NB4 (cell line): ENCODE measurements at regions not wholly inside any gene's neighbourhood (a gene's known extent, or its start where the extent isn't known, plus 50 kb on each side); places are given as distances from the start of the nearest gene placed in this dataset.
"Not testable (repeated sequence)": the region's sequence is repeated elsewhere in the genome, so short reads cannot be mapped to it uniquely, and the experiment has no call there.

Source experiments
- MYC ChIP-seq: IDR thresholded peaks from 2 replicates; pipeline ENCODE4 v1.6.1; 2011; ENCODE audit warnings: low read depth, low read length
- TF ChIP-seq, protein P1 (sequence below): IDR thresholded peaks from one replicate; pipeline ENCODE4 v1.5.1; 2012; ENCODE audit warnings: low read depth, low read length
- TF ChIP-seq, protein P2 (sequence below): IDR thresholded peaks from 2 replicates; pipeline ENCODE4 v1.6.1; 2011; ENCODE audit warnings: low read depth, low read length

DNA sequence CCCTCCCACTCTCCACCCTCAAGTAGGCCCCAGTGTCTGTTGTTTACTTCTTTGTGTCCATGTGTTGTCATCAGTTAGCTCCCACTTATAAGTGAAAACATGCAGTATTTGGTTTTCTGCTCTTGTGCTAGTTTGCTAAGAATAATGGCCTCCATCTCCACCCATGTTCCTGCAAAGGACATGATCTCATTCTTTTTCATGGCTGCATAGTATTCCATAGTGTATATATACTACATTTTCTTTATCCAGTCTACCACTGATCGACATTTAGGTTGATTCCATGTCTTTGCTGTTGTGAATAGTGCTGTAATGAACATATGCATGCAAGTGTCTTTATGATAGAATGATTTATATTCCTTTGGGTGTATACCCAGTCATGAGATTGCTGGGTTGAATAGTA, 116.0 kb downstream of the TDRD15 start:
- TF ChIP-seq, protein P1, sequence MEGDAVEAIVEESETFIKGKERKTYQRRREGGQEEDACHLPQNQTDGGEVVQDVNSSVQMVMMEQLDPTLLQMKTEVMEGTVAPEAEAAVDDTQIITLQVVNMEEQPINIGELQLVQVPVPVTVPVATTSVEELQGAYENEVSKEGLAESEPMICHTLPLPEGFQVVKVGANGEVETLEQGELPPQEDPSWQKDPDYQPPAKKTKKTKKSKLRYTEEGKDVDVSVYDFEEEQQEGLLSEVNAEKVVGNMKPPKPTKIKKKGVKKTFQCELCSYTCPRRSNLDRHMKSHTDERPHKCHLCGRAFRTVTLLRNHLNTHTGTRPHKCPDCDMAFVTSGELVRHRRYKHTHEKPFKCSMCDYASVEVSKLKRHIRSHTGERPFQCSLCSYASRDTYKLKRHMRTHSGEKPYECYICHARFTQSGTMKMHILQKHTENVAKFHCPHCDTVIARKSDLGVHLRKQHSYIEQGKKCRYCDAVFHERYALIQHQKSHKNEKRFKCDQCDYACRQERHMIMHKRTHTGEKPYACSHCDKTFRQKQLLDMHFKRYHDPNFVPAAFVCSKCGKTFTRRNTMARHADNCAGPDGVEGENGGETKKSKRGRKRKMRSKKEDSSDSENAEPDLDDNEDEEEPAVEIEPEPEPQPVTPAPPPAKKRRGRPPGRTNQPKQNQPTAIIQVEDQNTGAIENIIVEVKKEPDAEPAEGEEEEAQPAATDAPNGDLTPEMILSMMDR, result not testable (repeated sequence)
- not testable (repeated sequence) for TF ChIP-seq MYC
- TF ChIP-seq, protein P2, sequence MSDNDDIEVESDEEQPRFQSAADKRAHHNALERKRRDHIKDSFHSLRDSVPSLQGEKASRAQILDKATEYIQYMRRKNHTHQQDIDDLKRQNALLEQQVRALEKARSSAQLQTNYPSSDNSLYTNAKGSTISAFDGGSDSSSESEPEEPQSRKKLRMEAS, result not testable (repeated sequence)
